HG03378 (cell line): ENCODE measurements at regions not wholly inside any gene's neighbourhood (a gene's known extent, or its start where the extent isn't known, plus 50 kb on each side); places are given as distances from the start of the nearest gene placed in this dataset.
"Not testable (repeated sequence)": the region's sequence is repeated elsewhere in the genome, so short reads cannot be mapped to it uniquely, and the experiment has no call there.

Experiments
- ATAC-seq: cut with Tn5 transposase; IDR thresholded peaks from one replicate; pipeline ENCODE4 v1.9.1; 2021; ENCODE audit warnings: mild to moderate bottlenecking, moderate library complexity; ENCODE audit not compliant: unreplicated experiment

- ATAC-seq: no peak
Observed at GRCh38 chr2:65762068-65762467, 329.7 kb upstream of the SPRED2 start.

- ATAC-seq: no peak
Observed at GRCh38 chr2:65754219-65754618, 321.8 kb upstream of the SPRED2 start.

GRCh38 chr2:65751408-65751807 is 319.0 kb upstream of the SPRED2 start:
- ATAC-seq: no peak

- no peak for ATAC-seq
Observed at GRCh38 chr2:65749545-65749944, 317.1 kb upstream of the SPRED2 start.

GRCh38 chr2:65747875-65748274 is 315.5 kb upstream of the SPRED2 start:
- ATAC-seq: not testable (repeated sequence)

GRCh38 chr2:65746931-65747675 is 314.7 kb upstream of the SPRED2 start:
- no peak for ATAC-seq

GRCh38 chr2:65744477-65745200 is 312.2 kb upstream of the SPRED2 start:
- ATAC-seq: no peak

GRCh38 chr2:65742977-65743376 is 310.6 kb upstream of the SPRED2 start:
- ATAC-seq: no peak

GRCh38 chr2:65739927-65740326 is 307.5 kb upstream of the SPRED2 start:
- no peak for ATAC-seq

GRCh38 chr2:65737452-65738011 is 305.1 kb upstream of the SPRED2 start:
- ATAC-seq: no peak

- no peak for ATAC-seq
Observed at GRCh38 chr2:65731476-65731875, 299.1 kb upstream of the SPRED2 start.

GRCh38 chr2:65730186-65730585 is 297.8 kb upstream of the SPRED2 start:
- no peak for ATAC-seq

- ATAC-seq: no peak
Observed at GRCh38 chr2:65729246-65729645, 296.8 kb upstream of the SPRED2 start.

GRCh38 chr2:65728477-65729180 is 296.2 kb upstream of the SPRED2 start:
- ATAC-seq: no peak

- no peak for ATAC-seq
Observed at GRCh38 chr2:65727816-65728215, 295.4 kb upstream of the SPRED2 start.

GRCh38 chr2:65727381-65727780 is 295.0 kb upstream of the SPRED2 start:
- no peak for ATAC-seq

- ATAC-seq: no peak
Observed at GRCh38 chr2:65724752-65725151, 292.4 kb upstream of the SPRED2 start.

- ATAC-seq: no peak
Observed at GRCh38 chr2:65724336-65724735, 291.9 kb upstream of the SPRED2 start.

GRCh38 chr2:65722028-65722778 is 289.8 kb upstream of the SPRED2 start:
- ATAC-seq: no peak

GRCh38 chr2:65716698-65717097 is 284.3 kb upstream of the SPRED2 start:
- no peak for ATAC-seq

- no peak for ATAC-seq
Observed at GRCh38 chr2:65715323-65715722, 282.9 kb upstream of the SPRED2 start.
